H1 (cell line): ENCODE measurements at regions not wholly inside any gene's neighbourhood (a gene's known extent, or its start where the extent isn't known, plus 50 kb on each side); places are given as distances from the start of the nearest gene placed in this dataset.

ENCODE experiments used
- ASH2L ChIP-seq: fragments of 200-600, 300-600 bp; sonication (generic); IDR thresholded peaks from one replicate; pipeline ENCODE4 v1.7.1; 2017; ENCODE audit warnings: low read length
- CHD7 ChIP-seq: fragments of 300-600 bp; sonication (generic); IDR thresholded peaks from 2 replicates; pipeline ENCODE4 v1.7.1; 2012; ENCODE audit warnings: low read length, moderate library complexity, mild to moderate bottlenecking, inconsistent platforms; ENCODE audit not compliant: insufficient replicate concordance
- EP300 ChIP-seq, 2 experiments: IDR thresholded peaks; 1 replicate in 1 of 2; 2 replicates in 1 of 2; pipeline ENCODE4 v1.6.1; 2011 to 2012; ENCODE audit warnings: low read depth in 2 of 2, low read length in 2 of 2, mild to moderate bottlenecking in 2 of 2, borderline replicate concordance in 1 of 2, inconsistent platforms in 1 of 2, moderate library complexity in 1 of 2
- JUN ChIP-seq: IDR thresholded peaks from 2 replicates; pipeline ENCODE4 v1.6.1; 2011; ENCODE audit warnings: low read depth, mild to moderate bottlenecking, improper control_type of control experiment, low read length
- RFX5 ChIP-seq: IDR thresholded peaks from 2 replicates; pipeline ENCODE4 v1.6.1; 2011; ENCODE audit warnings: low read depth, low read length, improper control_type of control experiment, borderline replicate concordance
- SRF ChIP-seq: IDR thresholded peaks from 2 replicates; pipeline ENCODE4 v1.6.1; 2011; ENCODE audit warnings: mild to moderate bottlenecking, low read depth, low read length, moderate library complexity

- TF ChIP-seq CHD7 (no peak), SRF (no peak), EP300 (IDR thresholded peaks at IDR 0.05; ENCODE audit: borderline replicate concordance in 1 of 2, low read depth in 2 of 2, low read length in 2 of 2) (no peak), ASH2L (no peak), JUN (no peak), RFX5 (no peak)
Observed at GRCh38 chr18:77482190-77483085, 232.8 kb downstream of the GALR1 start (continued).
